HEK293T (cell line): ENCODE measurements at regions not wholly inside any gene's neighbourhood (a gene's known extent, or its start where the extent isn't known, plus 50 kb on each side); places are given as distances from the start of the nearest gene placed in this dataset.

Experiments used
- ARNT ChIP-seq: fragments of 450-650 bp; IDR thresholded peaks from 2 replicates; pipeline ENCODE4 v1.6.1; 2017; ENCODE audit warnings: mild to moderate bottlenecking
- BHLHE40 ChIP-seq: fragments of 450-650 bp; IDR thresholded peaks from 2 replicates; pipeline ENCODE4 v1.6.1; 2016; ENCODE audit warnings: mild to moderate bottlenecking, moderate library complexity, borderline replicate concordance
- CTBP1 ChIP-seq: fragments of 450-650 bp; IDR thresholded peaks from 2 replicates; pipeline ENCODE4 v1.6.1; 2016; ENCODE audit warnings: borderline replicate concordance
- FOXK2 ChIP-seq: fragments of 450-650 bp; IDR thresholded peaks from 2 replicates; pipeline ENCODE4 v1.6.1; 2016; ENCODE audit warnings: mild to moderate bottlenecking
- PKNOX1 ChIP-seq: fragments of 450-650 bp; IDR thresholded peaks from 2 replicates; pipeline ENCODE4 v1.6.1; 2016
- SUZ12 ChIP-seq: fragments of 450-650 bp; IDR thresholded peaks from 2 replicates; pipeline ENCODE4 v1.6.1; 2016; ENCODE audit warnings: mild to moderate bottlenecking

- no peak for TF ChIP-seq SUZ12
- no peak for TF ChIP-seq CTBP1
- TF ChIP-seq FOXK2, result no peak
- TF ChIP-seq PKNOX1, result no peak
- TF ChIP-seq ARNT, result no peak
- TF ChIP-seq BHLHE40, result no peak
Measured at GRCh38 chr18:48460929-48461583, 51.9 kb upstream of the ZBTB7C start.
